GM12874 (cell line): ENCODE measurements at regions not wholly inside any gene's neighbourhood (a gene's known extent, or its start where the extent isn't known, plus 50 kb on each side); places are given as distances from the start of the nearest gene placed in this dataset.

Experiments
- TF ChIP-seq, protein P1 (sequence below): IDR thresholded peaks from 2 replicates; pipeline ENCODE4 v1.5.1; 2011; ENCODE audit warnings: low read depth, mild to moderate bottlenecking, control low read depth, low read length, moderate library complexity; ENCODE audit not compliant: insufficient read depth

DNA sequence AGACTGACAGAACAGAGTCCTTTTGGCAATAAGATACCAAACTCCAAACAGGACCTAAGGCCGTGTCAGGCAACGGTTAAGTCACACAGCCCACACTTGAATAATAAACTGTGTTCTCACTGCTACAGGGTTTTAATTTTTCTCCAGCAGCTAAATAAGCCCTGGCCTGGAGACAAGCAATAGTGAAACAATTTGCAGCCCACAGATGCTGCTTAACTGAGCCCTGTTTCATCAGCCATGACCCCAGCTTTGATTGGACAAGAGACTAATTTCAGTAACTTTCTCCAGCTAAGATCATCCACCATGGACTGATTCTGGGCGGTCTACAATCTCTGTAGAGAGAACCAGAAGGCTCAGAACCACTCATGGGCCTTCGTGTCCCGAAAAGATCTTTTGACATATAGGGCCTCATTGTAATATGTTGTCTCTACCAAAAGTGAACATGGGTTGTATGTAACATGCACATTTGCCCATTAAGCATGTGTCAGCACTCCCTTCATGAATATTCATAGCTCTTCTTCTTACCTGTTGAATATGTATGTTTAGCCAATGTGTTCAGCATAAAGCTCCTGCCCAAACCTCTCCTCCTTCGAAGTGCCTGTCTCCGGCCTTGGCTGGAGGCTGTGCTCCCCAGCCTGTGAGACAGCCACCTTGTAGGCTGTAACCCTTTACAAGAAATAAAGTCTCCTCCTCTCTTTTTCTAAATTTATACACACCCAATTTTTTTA, 223.1 kb upstream of the AKR1E2 start:
- TF ChIP-seq, protein P1, sequence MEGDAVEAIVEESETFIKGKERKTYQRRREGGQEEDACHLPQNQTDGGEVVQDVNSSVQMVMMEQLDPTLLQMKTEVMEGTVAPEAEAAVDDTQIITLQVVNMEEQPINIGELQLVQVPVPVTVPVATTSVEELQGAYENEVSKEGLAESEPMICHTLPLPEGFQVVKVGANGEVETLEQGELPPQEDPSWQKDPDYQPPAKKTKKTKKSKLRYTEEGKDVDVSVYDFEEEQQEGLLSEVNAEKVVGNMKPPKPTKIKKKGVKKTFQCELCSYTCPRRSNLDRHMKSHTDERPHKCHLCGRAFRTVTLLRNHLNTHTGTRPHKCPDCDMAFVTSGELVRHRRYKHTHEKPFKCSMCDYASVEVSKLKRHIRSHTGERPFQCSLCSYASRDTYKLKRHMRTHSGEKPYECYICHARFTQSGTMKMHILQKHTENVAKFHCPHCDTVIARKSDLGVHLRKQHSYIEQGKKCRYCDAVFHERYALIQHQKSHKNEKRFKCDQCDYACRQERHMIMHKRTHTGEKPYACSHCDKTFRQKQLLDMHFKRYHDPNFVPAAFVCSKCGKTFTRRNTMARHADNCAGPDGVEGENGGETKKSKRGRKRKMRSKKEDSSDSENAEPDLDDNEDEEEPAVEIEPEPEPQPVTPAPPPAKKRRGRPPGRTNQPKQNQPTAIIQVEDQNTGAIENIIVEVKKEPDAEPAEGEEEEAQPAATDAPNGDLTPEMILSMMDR, result no peak

DNA sequence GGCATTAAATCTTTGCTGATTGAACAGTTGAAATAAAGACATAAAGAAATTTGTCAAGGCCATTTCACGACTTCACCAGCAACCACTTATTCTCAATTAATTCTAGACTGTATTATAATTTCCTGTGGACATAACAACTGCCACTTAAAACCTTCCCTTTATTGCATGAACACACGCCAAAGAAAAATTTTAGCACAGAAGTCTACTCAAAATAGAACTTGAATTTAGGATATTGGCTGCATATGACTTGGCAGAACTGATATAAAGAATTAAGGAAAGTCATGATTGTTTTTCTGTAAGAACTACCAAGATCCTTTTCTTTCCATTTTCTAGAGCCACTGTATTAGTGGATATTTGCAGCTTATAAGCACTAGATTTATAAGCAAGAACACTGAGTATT, 226.5 kb upstream of the AKR1E2 start:
- TF ChIP-seq, protein P1, result no peak

DNA sequence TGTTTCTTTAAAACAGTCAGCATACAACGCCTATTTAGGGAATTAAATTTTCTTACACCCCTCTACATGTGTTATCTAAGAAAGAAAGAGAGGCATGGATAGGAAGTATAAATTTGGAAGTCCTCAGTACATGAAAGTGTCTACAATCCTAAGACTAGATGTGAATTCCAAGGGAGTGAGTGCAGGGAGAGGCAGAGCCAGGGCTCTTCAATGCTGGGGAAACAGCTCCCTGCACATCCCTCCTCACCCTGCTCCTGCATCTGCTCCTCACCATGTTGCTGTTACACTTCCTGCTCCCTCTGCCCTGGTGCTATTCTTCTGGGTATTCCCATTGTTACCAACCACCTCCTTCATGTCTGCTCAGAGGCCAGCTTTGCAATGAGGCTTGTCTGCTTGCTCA, 229.1 kb upstream of the AKR1E2 start:
- TF ChIP-seq, protein P1, result no peak

DNA sequence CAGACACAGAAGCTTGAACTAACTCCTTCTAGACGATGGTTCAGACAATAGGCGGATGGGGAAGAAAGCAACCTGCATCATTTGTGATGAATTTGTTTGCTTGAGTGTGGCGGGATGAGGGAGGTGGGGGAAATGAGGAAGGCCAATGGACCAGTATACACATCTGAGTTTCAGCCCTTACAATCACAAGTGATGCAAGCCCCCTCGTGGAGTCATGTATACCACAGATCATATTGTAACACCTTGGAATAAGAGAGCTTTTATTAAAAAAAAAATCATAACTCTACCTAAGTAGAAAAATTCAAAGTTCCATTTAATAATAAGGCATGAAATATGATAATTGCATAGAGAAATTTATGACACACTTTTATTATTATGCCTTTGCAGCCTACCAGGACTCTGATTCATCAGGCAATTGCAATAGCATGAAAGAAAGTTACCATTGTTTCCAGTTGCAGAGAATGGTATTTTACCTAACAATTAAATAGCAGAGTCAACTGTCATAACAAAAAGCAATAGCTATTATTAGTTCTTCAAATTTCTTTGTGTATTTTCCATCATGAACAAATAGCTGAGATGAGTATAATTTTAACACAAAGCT, 230.2 kb upstream of the AKR1E2 start:
- TF ChIP-seq, protein P1, result no peak

DNA sequence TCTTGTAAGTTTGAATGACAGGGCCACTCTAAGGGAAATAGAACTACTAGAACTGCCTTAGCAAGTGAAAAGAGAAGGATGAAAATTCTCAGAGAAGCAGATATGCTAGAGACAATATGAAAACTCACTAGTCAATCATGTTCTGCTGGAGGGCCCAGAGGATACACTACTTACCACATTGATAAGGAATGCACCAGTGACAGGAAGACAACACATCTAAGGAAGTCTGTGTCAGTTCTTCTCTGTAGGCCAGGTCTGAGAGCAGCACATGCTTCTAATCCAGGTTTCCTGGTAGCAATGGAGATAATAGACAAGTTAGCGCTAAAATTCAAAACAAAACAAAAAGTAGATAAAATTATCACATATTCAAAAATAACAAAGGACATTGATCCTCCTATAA, 235.2 kb upstream of the AKR1E2 start:
- TF ChIP-seq, protein P1, result no peak

DNA sequence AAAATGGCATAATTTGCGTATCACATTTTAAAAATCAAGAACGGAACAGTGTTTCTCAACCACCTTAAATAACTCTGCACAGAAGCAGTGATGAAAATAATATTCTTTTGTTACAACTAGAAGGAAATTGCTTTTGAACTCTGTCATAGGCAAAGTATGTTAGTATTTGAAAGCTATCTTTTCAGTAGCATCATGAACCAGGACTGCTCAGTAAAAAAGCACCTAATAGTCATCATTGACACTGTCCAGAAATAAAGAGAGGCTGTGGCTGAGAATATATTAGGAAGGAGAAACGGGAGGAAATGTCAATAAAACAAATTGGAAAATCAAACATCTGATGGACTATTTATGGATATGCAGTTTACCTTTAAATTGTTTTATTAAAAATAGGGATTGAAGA, 237.2 kb upstream of the AKR1E2 start:
- TF ChIP-seq, protein P1, result no peak

DNA sequence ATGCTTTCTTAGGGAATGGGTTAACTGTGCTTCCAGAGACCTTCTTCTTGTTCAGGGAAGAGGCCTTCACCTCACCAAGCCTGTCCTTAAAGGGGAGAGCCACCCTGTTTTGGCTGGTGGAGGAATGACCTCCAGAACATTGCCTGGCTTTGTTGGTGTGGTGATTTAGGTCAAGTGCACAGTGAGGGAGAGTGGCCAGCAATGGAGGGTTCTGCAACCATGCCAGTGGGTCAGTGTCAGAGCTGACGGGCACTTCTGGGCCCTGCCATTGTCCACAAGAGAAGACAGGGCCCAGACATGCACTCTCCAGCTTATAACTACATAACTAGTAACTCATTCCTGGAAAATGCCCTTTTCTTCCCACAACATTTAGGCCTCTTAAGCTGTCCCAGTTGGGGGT, 238.5 kb upstream of the AKR1E2 start:
- TF ChIP-seq, protein P1, result no peak
